ENCODE measurements at regions not wholly inside any gene's neighbourhood (a gene's known extent, or its start where the extent isn't known, plus 50 kb on each side); places are given as distances from the start of the nearest gene placed in this dataset.

DNA sequence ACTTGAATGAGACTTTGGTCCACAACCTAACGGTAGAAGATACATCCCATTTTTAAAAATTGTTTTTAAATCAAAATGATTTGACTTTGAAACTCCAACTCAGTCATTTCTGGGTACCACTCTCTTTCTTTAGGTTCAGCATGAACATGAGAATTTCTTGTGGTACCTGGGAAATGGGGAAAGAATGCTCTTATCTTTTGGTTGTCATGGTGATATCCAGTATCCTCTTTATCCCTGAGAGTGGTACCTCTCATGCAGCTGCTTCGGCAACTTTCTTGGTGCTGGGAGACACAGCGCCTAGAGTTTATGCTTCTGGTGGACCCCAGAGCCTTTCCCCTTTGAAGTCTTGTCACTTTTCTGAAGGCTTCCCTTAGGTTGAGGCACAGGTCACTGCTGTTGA is 465.1 kb upstream of the FAT1 start:
- H3K27me3 ChIP-seq (ENCODE audit: control insufficient read depth, insufficient read depth, low read length): no peaks in the 10 kb centered on the region

DNA sequence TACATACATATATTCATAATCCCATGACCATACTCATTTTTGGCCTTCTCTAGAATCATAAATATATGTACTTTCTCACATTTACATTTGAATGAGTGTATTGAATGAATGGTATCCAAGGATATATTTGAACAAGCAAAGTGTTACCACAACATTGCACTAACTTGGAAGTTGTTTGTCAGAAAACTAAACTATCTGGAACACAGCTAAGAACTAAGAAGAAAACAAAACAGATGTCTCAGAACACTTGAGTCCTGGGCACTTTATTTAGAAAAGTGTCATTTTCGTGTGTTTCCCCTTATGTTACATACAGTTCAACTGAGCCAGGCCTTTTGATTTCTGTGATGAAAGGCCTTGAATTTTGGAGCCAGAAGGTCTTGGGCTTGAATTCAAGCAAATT is 466.7 kb upstream of the FAT1 start:
- no peak overlapping the region for H3K4me3 ChIP-seq (ENCODE audit: low read length)
- no CpG with 5 or more reads among the region's 1 CpG for WGBS (ENCODE audit: insufficient coverage, low lambda C conversion rate)
- DNase-seq: no peak
- no peaks in the 10 kb centered on the region for H3K9me3 ChIP-seq (ENCODE audit: control insufficient read depth, low read depth, low read length)
- peaks cover 13% of the 10 kb centered on the region for H3K4me1 ChIP-seq (ENCODE audit: control insufficient read depth, insufficient read depth, low read length)
- no peak overlapping the region for H3K27ac ChIP-seq (ENCODE audit: low read length)
- no peaks in the 10 kb centered on the region for H3K27me3 ChIP-seq (ENCODE audit: control insufficient read depth, insufficient read depth, low read length)
- H3K36me3 ChIP-seq (ENCODE audit: control insufficient read depth, insufficient read depth, low read length): no peaks in the 10 kb centered on the region

More for the DNA sequence above, 465.1 kb upstream of the FAT1 start:
- Histone ChIP-seq H3K9me3 (ENCODE audit: control insufficient read depth, low read depth, low read length) (no peaks in the 10 kb centered on the region), H3K4me3 (ENCODE audit: low read length) (no peak overlapping the region), H3K27ac (ENCODE audit: low read length) (no peak overlapping the region), H3K4me1 (ENCODE audit: control insufficient read depth, insufficient read depth, low read length) (peaks cover 13% of the 10 kb centered on the region), H3K36me3 (ENCODE audit: control insufficient read depth, insufficient read depth, low read length) (no peaks in the 10 kb centered on the region)
- DNase-seq: no peak
- no CpG with 5 or more reads among the region's 3 CpGs for WGBS (ENCODE audit: insufficient coverage, low lambda C conversion rate)

DNA sequence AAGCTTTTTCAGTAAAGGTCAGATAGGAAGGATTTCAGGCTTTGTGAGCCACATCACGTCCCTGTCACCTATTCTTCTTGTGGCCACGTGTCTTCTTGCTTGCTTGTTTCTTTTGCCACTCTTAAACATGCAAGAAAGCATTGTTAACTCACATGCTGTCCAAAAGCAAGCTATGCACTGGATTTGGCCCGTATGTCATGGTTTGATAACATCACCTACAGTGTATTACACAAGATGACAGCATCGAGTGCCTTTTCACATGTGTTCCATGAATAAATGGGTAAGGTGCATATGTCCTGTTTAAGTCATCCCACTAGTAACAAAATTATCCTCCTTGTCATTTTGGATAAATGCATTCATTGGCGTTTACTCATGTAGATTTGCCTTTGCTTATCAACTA is 468.0 kb upstream of the FAT1 start:
- Histone ChIP-seq H3K27ac (ENCODE audit: low read length) (no peak overlapping the region), H3K4me1 (ENCODE audit: control insufficient read depth, insufficient read depth, low read length) (peaks cover 13% of the 10 kb centered on the region)

DNA sequence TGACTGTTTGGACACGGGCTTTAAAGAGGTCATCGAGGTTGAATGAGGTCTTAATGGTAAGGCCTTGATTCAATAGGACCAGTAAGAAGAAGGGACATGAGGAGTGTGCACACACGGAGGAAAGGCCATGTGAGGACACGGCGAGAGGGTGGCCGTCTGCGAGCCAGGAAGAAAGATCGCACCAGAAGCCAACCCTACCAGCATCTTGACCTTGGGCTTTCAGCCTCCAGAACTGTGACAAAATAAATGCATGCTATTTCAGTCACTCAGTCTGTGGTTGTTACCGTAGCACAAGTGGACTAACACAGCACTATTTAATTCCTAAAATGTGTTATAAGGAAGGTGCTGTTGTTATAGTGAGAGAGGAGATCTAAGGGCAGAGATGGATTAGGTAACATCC is 468.6 kb upstream of the FAT1 start:
- Histone ChIP-seq H3K27ac (ENCODE audit: low read length) (no peak overlapping the region), H3K4me1 (ENCODE audit: control insufficient read depth, insufficient read depth, low read length) (peaks cover 13% of the 10 kb centered on the region), H3K36me3 (ENCODE audit: control insufficient read depth, insufficient read depth, low read length) (no peaks in the 10 kb centered on the region), H3K27me3 (ENCODE audit: control insufficient read depth, insufficient read depth, low read length) (no peaks in the 10 kb centered on the region), H3K4me3 (ENCODE audit: low read length) (no peak overlapping the region), H3K9me3 (ENCODE audit: control insufficient read depth, low read depth, low read length) (no peaks in the 10 kb centered on the region)
- 100% methylated on average over 1 of the region's 9 CpGs for WGBS (ENCODE audit: insufficient coverage, low lambda C conversion rate)
- DNase-seq: no peak

More for the DNA sequence above, 468.0 kb upstream of the FAT1 start:
- WGBS (ENCODE audit: insufficient coverage, low lambda C conversion rate): 80% methylated on average over 2 of the region's 5 CpGs
- H3K4me3 ChIP-seq (ENCODE audit: low read length): no peak overlapping the region
- no peaks in the 10 kb centered on the region for H3K36me3 ChIP-seq (ENCODE audit: control insufficient read depth, insufficient read depth, low read length)
- no peak for DNase-seq
- H3K9me3 ChIP-seq (ENCODE audit: control insufficient read depth, low read depth, low read length): no peaks in the 10 kb centered on the region
- no peaks in the 10 kb centered on the region for H3K27me3 ChIP-seq (ENCODE audit: control insufficient read depth, insufficient read depth, low read length)

DNA sequence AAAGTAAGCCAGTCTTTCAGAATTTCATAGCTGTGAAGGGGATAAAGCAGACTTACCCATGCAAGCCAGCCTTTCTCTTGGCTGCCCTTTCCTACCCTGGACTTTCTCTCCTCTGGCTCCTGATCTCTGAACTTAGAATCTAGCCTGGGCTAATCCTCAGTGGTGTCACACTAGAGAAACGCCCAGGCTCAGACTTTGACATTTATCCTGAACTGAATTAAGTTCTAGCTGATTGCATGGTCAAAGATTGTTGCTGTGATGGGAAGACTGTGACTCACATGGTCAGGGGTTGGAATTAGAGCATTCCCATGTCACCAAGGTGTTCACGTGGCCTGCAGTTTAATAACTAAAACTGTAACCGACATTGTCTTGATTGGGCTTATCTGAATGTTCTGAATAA is 469.5 kb upstream of the FAT1 start:
- H3K36me3 ChIP-seq (ENCODE audit: control insufficient read depth, insufficient read depth, low read length): no peaks in the 10 kb centered on the region
- no peaks in the 10 kb centered on the region for H3K9me3 ChIP-seq (ENCODE audit: control insufficient read depth, low read depth, low read length)
- DNase-seq: peak; percentile 87 to 92
- H3K27me3 ChIP-seq (ENCODE audit: control insufficient read depth, insufficient read depth, low read length): no peaks in the 10 kb centered on the region
- peak overlapping the region; percentile 69 for H3K27ac ChIP-seq (ENCODE audit: low read length)
- peaks cover 13% of the 10 kb centered on the region for H3K4me1 ChIP-seq (ENCODE audit: control insufficient read depth, insufficient read depth, low read length)
- no CpG with 5 or more reads among the region's 3 CpGs for WGBS (ENCODE audit: insufficient coverage, low lambda C conversion rate)
- no peak overlapping the region for H3K4me3 ChIP-seq (ENCODE audit: low read length)

DNA sequence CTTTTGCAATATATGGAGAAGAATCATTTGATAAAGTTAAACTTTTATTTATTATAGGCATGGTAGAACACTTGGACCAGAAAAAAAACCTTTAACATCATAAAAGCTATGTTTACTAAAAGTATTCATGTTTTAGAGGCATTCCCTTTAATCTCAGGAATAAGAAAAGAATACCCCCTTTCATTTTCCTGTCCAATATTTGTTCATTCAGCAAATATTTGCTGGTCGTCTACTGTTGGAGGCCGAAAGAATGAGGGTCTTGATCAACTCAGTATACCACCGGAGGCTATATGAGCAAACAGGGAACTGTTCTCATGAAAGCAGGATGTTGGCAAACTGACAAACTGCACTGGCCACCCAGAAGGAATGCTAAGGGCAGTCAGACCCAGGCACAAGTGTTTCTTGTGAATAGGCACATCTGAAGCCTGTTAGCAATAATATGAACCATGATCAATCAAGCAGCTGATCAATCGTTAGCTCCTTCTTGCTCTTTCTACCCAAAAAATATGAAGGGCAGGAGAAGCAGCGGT is 480.8 kb upstream of the FAT1 start:
- Histone ChIP-seq H3K4me3 (ENCODE audit: low read length) (no peak overlapping the region), H3K4me1 (ENCODE audit: control insufficient read depth, insufficient read depth, low read length) (no peaks in the 10 kb centered on the region), H3K27ac (ENCODE audit: low read length) (no peak overlapping the region), H3K9me3 (ENCODE audit: control insufficient read depth, low read depth, low read length) (no peaks in the 10 kb centered on the region), H3K36me3 (ENCODE audit: control insufficient read depth, insufficient read depth, low read length) (no peaks in the 10 kb centered on the region), H3K27me3 (ENCODE audit: control insufficient read depth, insufficient read depth, low read length) (peaks cover 2% of the 10 kb centered on the region)
- no peak for DNase-seq
- no CpG with 5 or more reads among the region's 5 CpGs for WGBS (ENCODE audit: insufficient coverage, low lambda C conversion rate)

DNA sequence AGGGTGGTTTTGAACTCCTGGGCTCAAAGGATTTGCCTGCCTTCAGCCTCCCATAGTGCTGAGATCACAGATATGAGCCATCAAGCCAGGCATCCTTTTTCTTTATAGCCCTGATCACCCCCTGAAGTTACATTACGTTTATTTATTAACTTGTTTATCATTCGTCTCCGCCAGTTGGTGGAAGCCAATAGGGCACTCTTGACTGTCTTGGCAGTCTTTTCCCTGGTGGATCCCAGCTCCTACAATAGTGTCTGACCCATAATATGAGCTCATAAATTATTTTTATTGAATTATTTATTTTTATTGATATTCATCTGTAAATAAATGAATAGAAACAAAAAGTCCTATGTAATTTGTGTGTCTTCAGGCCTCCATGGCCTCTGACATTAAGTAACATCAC is 484.3 kb upstream of the FAT1 start:
- Histone ChIP-seq H3K9me3 (ENCODE audit: control insufficient read depth, low read depth, low read length) (no peaks in the 10 kb centered on the region), H3K36me3 (ENCODE audit: control insufficient read depth, insufficient read depth, low read length) (no peaks in the 10 kb centered on the region), H3K4me1 (ENCODE audit: control insufficient read depth, insufficient read depth, low read length) (no peaks in the 10 kb centered on the region), H3K27ac (ENCODE audit: low read length) (no peak overlapping the region), H3K27me3 (ENCODE audit: control insufficient read depth, insufficient read depth, low read length) (no peaks in the 10 kb centered on the region), H3K4me3 (ENCODE audit: low read length) (no peak overlapping the region)
- no peak for DNase-seq
- no CpG with 5 or more reads among the region's 3 CpGs for whole genome bisulfite sequencing (ENCODE audit: insufficient coverage, low lambda C conversion rate)

DNA sequence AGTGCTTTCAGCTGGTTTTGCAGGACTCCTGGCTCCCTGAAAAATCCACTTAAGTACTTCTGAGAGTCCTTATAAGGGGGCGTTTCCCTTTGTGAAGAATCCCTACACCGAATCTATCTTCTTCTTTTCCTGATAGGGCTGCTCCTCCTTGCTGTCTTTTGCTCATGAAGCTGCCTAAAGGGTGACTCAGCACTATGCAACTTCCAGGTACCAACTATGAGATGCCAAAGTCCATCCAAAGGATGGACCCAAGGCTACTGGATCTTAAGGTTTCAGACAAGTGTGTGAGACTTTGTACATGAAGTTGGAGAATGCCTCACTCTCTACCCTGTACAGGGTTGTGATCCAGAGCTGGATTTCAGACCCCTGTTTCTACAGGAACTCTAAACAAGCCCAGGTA is 485.0 kb upstream of the FAT1 start:
- Histone ChIP-seq H3K4me1 (ENCODE audit: control insufficient read depth, insufficient read depth, low read length) (no peaks in the 10 kb centered on the region), H3K27me3 (ENCODE audit: control insufficient read depth, insufficient read depth, low read length) (no peaks in the 10 kb centered on the region), H3K27ac (ENCODE audit: low read length) (no peak overlapping the region), H3K4me3 (ENCODE audit: low read length) (no peak overlapping the region), H3K9me3 (ENCODE audit: control insufficient read depth, low read depth, low read length) (no peaks in the 10 kb centered on the region), H3K36me3 (ENCODE audit: control insufficient read depth, insufficient read depth, low read length) (no peaks in the 10 kb centered on the region)
- WGBS (ENCODE audit: insufficient coverage, low lambda C conversion rate): no CpG with 5 or more reads among the region's 2 CpGs
- peak; percentile 76 to 82 for DNase-seq

DNA sequence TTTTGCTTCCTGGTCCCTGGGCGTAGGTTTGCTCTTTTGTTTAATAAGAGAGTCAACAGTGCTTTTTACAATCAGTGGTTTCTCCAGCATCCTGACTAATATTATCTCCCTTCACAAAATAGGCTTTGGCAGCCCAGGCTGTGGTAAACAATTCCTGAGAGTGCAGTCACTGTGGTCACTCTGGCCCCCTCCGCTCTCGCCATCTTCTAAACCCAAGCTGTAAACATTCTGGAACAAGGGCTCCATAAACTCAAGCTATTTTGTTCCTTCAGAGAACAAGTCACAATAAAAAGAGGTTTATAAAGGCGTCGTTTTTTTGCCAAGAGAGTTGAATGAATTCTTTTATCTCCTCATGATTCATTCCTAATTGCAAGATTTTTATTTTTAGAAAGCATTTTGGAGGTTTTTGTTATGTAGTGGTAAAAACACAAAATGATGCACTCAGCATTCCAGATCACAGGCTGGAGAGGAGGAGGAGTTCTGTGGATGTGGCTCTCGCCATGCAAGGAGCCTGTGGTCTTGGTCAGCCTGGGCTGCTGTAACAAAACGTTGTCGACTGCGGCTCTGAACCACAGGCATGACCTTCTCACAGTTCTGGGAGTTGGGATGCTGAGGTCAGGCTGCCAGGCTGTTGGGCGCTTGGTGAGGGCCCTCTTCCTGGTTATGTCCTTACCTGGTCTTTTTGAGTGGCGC is 486.4 kb upstream of the FAT1 start:
- no peaks in the 10 kb centered on the region for H3K27me3 ChIP-seq (ENCODE audit: control insufficient read depth, insufficient read depth, low read length)
- no peaks in the 10 kb centered on the region for H3K4me1 ChIP-seq (ENCODE audit: control insufficient read depth, insufficient read depth, low read length)
- no peak overlapping the region for H3K27ac ChIP-seq (ENCODE audit: low read length)
- WGBS (ENCODE audit: insufficient coverage, low lambda C conversion rate): 92% methylated on average over 2 of the region's 11 CpGs
- H3K36me3 ChIP-seq (ENCODE audit: control insufficient read depth, insufficient read depth, low read length): no peaks in the 10 kb centered on the region
- no peaks in the 10 kb centered on the region for H3K9me3 ChIP-seq (ENCODE audit: control insufficient read depth, low read depth, low read length)
- DNase-seq: no peak
- no peak overlapping the region for H3K4me3 ChIP-seq (ENCODE audit: low read length)

DNA sequence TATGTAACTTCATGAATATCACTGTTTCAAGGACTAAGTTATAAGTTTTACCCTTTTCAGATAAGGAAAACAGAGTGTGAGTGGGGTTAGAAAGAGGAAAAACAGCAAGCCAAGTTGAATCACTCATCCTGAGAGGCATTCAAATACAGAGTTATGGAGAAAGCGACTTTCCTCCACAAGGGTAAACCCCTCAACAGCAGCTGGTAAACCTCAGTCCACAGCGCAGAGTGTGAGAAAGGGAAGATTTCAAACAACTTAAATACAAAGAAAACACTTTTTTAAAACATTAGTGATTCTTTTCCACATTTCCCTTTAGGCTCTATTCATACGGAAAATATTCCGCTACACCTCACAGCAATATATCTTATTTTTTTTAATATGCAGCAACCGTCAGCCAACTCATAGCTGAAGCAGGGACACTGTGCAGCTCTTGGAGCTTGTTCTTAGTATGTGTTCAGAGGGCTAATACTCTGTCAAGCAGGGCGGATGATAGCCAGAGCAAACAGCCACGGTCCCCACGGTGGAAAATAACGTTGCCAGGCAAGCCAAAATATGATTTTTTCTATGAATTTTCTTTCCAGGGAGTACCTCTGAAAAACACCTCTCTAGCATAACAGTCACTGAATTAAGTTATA is 488.9 kb upstream of the FAT1 start:
- Histone ChIP-seq H3K4me3 (ENCODE audit: low read length) (no peak overlapping the region), H3K27me3 (ENCODE audit: control insufficient read depth, insufficient read depth, low read length) (no peaks in the 10 kb centered on the region), H3K36me3 (ENCODE audit: control insufficient read depth, insufficient read depth, low read length) (no peaks in the 10 kb centered on the region), H3K4me1 (ENCODE audit: control insufficient read depth, insufficient read depth, low read length) (no peaks in the 10 kb centered on the region), H3K9me3 (ENCODE audit: control insufficient read depth, low read depth, low read length) (no peaks in the 10 kb centered on the region), H3K27ac (ENCODE audit: low read length) (no peak overlapping the region)
- WGBS (ENCODE audit: insufficient coverage, low lambda C conversion rate): 81% methylated on average over 3 of the region's 9 CpGs
- no peak for DNase-seq

DNA sequence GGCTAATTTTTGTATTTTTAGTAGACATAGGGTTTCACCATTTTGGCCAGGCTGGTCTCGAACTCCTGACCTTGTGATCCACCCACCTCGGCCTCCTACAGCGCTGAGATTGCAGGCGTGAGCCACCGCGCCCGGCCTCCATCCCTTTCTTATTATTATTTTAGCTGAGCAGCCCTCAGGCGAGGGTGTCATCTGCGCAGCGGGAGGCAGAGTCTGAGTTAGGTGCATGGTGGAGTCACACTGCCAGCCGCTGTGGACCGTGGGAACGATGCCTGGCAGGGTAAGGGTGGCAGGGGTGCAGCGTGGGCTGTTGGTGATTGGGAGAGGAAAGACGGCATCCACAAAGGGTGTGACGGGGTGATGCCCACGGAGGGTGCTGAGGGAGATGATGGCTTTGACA is 491.8 kb upstream of the FAT1 start:
- Histone ChIP-seq H3K27ac (ENCODE audit: low read length) (no peak overlapping the region), H3K9me3 (ENCODE audit: control insufficient read depth, low read depth, low read length) (no peaks in the 10 kb centered on the region), H3K4me1 (ENCODE audit: control insufficient read depth, insufficient read depth, low read length) (no peaks in the 10 kb centered on the region), H3K27me3 (ENCODE audit: control insufficient read depth, insufficient read depth, low read length) (no peaks in the 10 kb centered on the region), H3K4me3 (ENCODE audit: low read length) (no peak overlapping the region), H3K36me3 (ENCODE audit: control insufficient read depth, insufficient read depth, low read length) (no peaks in the 10 kb centered on the region)
- DNase-seq: no peak
- WGBS (ENCODE audit: insufficient coverage, low lambda C conversion rate): 100% methylated on average over 1 of the region's 17 CpGs
